Neutrophil (primary cell): ENCODE measurements at regions not wholly inside any gene's neighbourhood (a gene's known extent, or its start where the extent isn't known, plus 50 kb on each side); places are given as distances from the start of the nearest gene placed in this dataset.

Experiments
- H3K27ac ChIP-seq: fragments of 200-600 bp; sonication (generic); 2 replicates; pipeline ENCODE4 v1.5.1; 2016; ENCODE audit warnings: mild to moderate bottlenecking, moderate library complexity
- H3K27me3 ChIP-seq: fragments of 200-600 bp; sonication (generic); 2 replicates; pipeline ENCODE4 v1.6.0; 2016; ENCODE audit warnings: mild to moderate bottlenecking
- H3K36me3 ChIP-seq: fragments of 200-600 bp; sonication (generic); 2 replicates; pipeline ENCODE4 v1.5.1; 2017
- H3K4me1 ChIP-seq, 2 experiments: fragments of 200-600 bp in 1 of 2; sonication (generic) in 1 of 2; 1 replicate in 1 of 2; 2 replicates in 1 of 2; pipeline versions ENCODE4 v1.5.1 to v1.6.1; 2013 to 2016; ENCODE audit warnings: low read depth in 1 of 2, low read length in 1 of 2, mild to moderate bottlenecking in 1 of 2, moderate library complexity in 1 of 2; ENCODE audit not compliant: control insufficient read depth in 1 of 2, insufficient read depth in 1 of 2
- H3K4me3 ChIP-seq, 2 experiments: fragments of 200-600 bp in 1 of 2; sonication (generic) in 1 of 2; 1 replicate in 1 of 2; 2 replicates in 1 of 2; pipeline ENCODE4 v1.5.1; 2013 to 2016; ENCODE audit warnings: low read depth in 1 of 2, low read length in 1 of 2, mild to moderate bottlenecking in 1 of 2, moderate library complexity in 1 of 2
- H3K9me3 ChIP-seq: fragments of 200-600 bp; sonication (generic); 2 replicates; pipeline ENCODE4 v1.5.1; 2016
- CTCF ChIP-seq: fragments of 200-600 bp; sonication (generic); IDR thresholded peaks from 2 replicates; pipeline ENCODE4 v1.5.1; 2016; ENCODE audit warnings: antibody characterized with exemption

DNA sequence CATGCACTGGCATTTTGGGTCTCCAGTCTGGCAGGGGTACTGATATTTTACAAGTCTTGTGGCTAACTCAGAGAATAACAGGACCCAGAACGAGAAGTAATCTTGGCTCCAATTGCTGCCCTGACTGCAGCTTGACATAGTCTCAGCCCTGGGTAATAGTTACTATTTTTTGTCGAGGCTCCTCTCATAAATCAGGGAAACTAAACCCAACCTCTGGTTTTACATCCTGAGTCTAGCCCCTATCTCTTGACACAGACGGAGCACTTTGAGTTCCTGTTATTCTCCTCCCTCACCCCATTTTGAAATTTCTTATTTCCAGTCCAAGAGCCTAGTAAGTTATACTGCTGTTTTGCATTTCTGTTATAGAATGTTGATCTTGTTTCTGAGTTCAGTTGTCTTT lies 276.1 kb upstream of the GOLIM4 start:
- Histone ChIP-seq H3K9me3 (no peaks in the 10 kb centered on the region), H3K4me3 (no peak overlapping the region), H3K4me1 (no peaks in the 10 kb centered on the region), H3K36me3 (no peaks in the 10 kb centered on the region), H3K27ac (no peak overlapping the region), H3K27me3 (no peaks in the 10 kb centered on the region)
- no peak for TF ChIP-seq CTCF

- H3K36me3 ChIP-seq, result no peaks in the 10 kb centered on the region
- H3K4me3 ChIP-seq, result no peak overlapping the region
- no peaks in the 10 kb centered on the region for H3K27me3 ChIP-seq
- no peaks in the 10 kb centered on the region for H3K9me3 ChIP-seq
- no peaks in the 10 kb centered on the region for H3K4me1 ChIP-seq
- TF ChIP-seq CTCF, result no peak
- H3K27ac ChIP-seq, result no peak overlapping the region
Measured at GRCh38 chr3:168364967-168365366, 269.2 kb upstream of the GOLIM4 start.

DNA sequence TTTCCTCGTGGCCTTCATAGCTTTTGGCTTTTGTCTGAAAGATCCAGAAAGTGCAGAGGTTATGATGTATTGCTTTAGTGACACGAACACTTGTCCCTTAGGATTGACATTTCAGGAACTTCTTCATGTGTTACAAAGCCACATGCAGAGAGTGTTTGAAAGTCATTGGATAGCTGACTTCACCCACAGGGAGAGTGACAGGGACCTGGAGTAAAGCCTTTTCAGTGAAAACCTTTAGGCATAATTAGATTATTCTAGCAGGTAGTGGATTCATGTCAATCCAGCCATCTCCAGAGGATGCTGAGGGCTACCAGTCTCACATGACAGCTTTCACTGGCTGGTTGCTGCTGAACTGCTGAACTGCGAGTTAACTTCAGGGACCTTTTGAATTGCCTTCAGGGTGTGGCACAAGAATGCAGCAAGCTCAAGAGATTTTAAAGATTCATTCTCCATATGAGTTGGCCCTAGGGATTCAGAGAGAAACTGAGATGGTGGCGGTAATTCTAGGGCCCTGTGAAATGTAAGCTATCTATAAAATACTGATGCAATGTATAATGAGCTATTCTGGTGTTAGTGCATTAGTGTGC lies 267.0 kb upstream of the GOLIM4 start:
- H3K36me3 ChIP-seq, result no peaks in the 10 kb centered on the region
- no peak for TF ChIP-seq CTCF
- H3K4me1 ChIP-seq, result no peaks in the 10 kb centered on the region
- H3K9me3 ChIP-seq, result no peaks in the 10 kb centered on the region
- no peak overlapping the region for H3K4me3 ChIP-seq
- H3K27me3 ChIP-seq, result no peaks in the 10 kb centered on the region
- no peak overlapping the region for H3K27ac ChIP-seq

- Histone ChIP-seq H3K4me1 (no peaks in the 10 kb centered on the region), H3K27me3 (no peaks in the 10 kb centered on the region), H3K27ac (no peak overlapping the region), H3K36me3 (no peaks in the 10 kb centered on the region), H3K4me3 (no peak overlapping the region), H3K9me3 (no peaks in the 10 kb centered on the region)
- TF ChIP-seq CTCF, result no peak
Measured at GRCh38 chr3:168362156-168362555, 266.4 kb upstream of the GOLIM4 start.

- Histone ChIP-seq H3K4me3 (no peak overlapping the region), H3K9me3 (no peaks in the 10 kb centered on the region), H3K36me3 (no peaks in the 10 kb centered on the region), H3K27ac (no peak overlapping the region), H3K27me3 (no peaks in the 10 kb centered on the region), H3K4me1 (no peaks in the 10 kb centered on the region)
- no peak for TF ChIP-seq CTCF
Measured at GRCh38 chr3:168360993-168361392, 265.3 kb upstream of the GOLIM4 start.
